Heart left ventricle (tissue), 16 donors: ENCODE measurements at regions not wholly inside any gene's neighbourhood (a gene's known extent, or its start where the extent isn't known, plus 50 kb on each side); places are given as distances from the start of the nearest gene placed in this dataset.

Experiments used
- ATAC-seq, 4 donors: fragments of 200-7000 bp; cut with Tn5 transposase; one replicate each; pipeline ENCODE4 v1.9.1; 2020 to 2022; ENCODE audit warnings: moderate library complexity in 4 of 4, mild to moderate bottlenecking in 3 of 4, moderate number of reproducible peaks in 1 of 4
- DNase-seq, 5 donors: peaks; one replicate each; pipeline ENCODE4 v3.0.0-alpha.2; 2020
- H3K27ac ChIP-seq, 12 donors: fragments of 200-600 bp; sonication (generic) in 4 of 12; one replicate each; pipeline versions ENCODE4 v1.5.0 to v1.8.0; 2016 to 2022; ENCODE audit warnings: mild to moderate bottlenecking in 2 of 12
- H3K27me3 ChIP-seq, 9 donors: fragments of 200-600 bp; sonication (generic) in 2 of 9; one replicate each; pipeline versions ENCODE4 v1.5.1 to v1.8.0; 2016 to 2022; ENCODE audit warnings: mild to moderate bottlenecking in 3 of 9
- H3K36me3 ChIP-seq, 9 donors: fragments of 200-600 bp; sonication (generic) in 2 of 9; one replicate each; pipeline versions ENCODE4 v1.5.0 to v1.8.0; 2018 to 2022; ENCODE audit warnings: mild to moderate bottlenecking in 2 of 9
- H3K4me1 ChIP-seq, 12 donors: fragments of 200-600 bp; sonication (generic) in 4 of 12; one replicate each; pipeline versions ENCODE4 v1.5.0 to v1.8.0; 2016 to 2022; ENCODE audit warnings: mild to moderate bottlenecking in 3 of 12
- H3K4me3 ChIP-seq, 12 donors: fragments of 200-600 bp; sonication (generic) in 4 of 12; one replicate each; pipeline versions ENCODE4 v1.5.0 to v1.8.0; 2017 to 2022; ENCODE audit warnings: mild to moderate bottlenecking in 9 of 12, moderate library complexity in 4 of 12
- H3K9me3 ChIP-seq, 12 donors: fragments of 200-600 bp; sonication (generic) in 4 of 12; one replicate each; pipeline versions ENCODE4 v1.5.0 to v1.8.0; 2016 to 2022; ENCODE audit warnings: mild to moderate bottlenecking in 1 of 12
- CTCF ChIP-seq, 12 donors: fragments of 200-600 bp; sonication (generic) in 4 of 12; IDR thresholded peaks; one replicate each; pipeline versions ENCODE4 v1.5.0 to v1.8.0; 2018 to 2022; ENCODE audit warnings: antibody characterized with exemption in 12 of 12, mild to moderate bottlenecking in 5 of 12
- POLR2A ChIP-seq, 2 donors: fragments of 450-650 bp; IDR thresholded peaks; one replicate each; pipeline ENCODE4 v1.6.1; 2017; ENCODE audit warnings: antibody characterized with exemption in 2 of 2, mild to moderate bottlenecking in 2 of 2, moderate library complexity in 2 of 2
- WGBS, 4 donors: extraction: QIAGEN DNeasy Blood & Tissue Kit in 2 of 4; methylation state at CpG; one replicate each; pipeline versions ENCODE4 v1.1.5 to v1.1.7; 2013 to 2018; 5-methylcytosine and 5-hydroxymethylcytosine counted together
- intact Hi-C, 10 donors: fragments of 100-400 bp; cut with DNase I; formaldehyde crosslinking; loops; one replicate each; pipeline versions ENCODE4 v1.11.1 to v1.14.2; 2022
- donor health status: ischemic (EF 13 %, LVEDD 7.1; RV severe dilation, severe dysfunction).
- donor health status: healthy with polysubstance abuse.
- donor health status: DM: no; HTN: yes; CAD: no.
- donor health status: DM: no; HTN: no; CAD: no.
- donor health status: ischemic (EF 25% LVEDD 6.9; RV normal size, moderate dysfunction).
- donor health status: ischemic (EF 25% LVEDD 5.7; RV mildly dilated, moderate dysfunction).
- donor health status: healthy.
- donor health status: DM: yes; HTN: yes; CAD: no.
- donor health status: ischemic (EF 35%, LVEDD 5.7; RV mildly dilated, moderate dysfunction).
- donor health status: nonischemic (EF 11% LVEDD 7.7; RV severe dilation, severe dysfunction).
- donor health status: DM: yes; HTN: yes; CAD: no.
- donor health status: PGD.
- donor health status: ischemic (EF 29% LVEDD 5.4; RV normal size, mild dysfunction).
- donor health status: nonischemic (EF 23%, LVEDD 6.1; RV moderate dilation, normal function).

- TF ChIP-seq CTCF (IDR thresholded peaks at IDR 0.05) (no peak), POLR2A (IDR thresholded peaks at IDR 0.05) (no peak)
- no peaks in the 10 kb centered on the region for H3K36me3 ChIP-seq
- H3K4me3 ChIP-seq: no peak overlapping the region
- H3K9me3 ChIP-seq: no peaks in the 10 kb centered on the region
- ATAC-seq (no peak), DNase-seq (no peak)
- no peaks in the 10 kb centered on the region for H3K4me1 ChIP-seq
- intact Hi-C loops: loop anchor here in 3 of 10 donors (5.0 to 10.0 kb wide), 2 partner anchors 348 to 350 kb away; no protein-coding TSS in a partner anchor
- H3K27ac ChIP-seq: no peak overlapping the region
- WGBS, 4 donors: 91 to 100% (median 93%) methylated on average over 1 of the region's 1 CpG
- peaks cover 0 to 4% (median 0%) of the 10 kb centered on the region in 9 donors for H3K27me3 ChIP-seq
These were observed 190.6 kb downstream of the TTC8 start for GRCh38 chr14:89015016-89015415.

GRCh38 chr14:89017417-89017816, 193.0 kb downstream of the TTC8 start:
- no peak for ATAC-seq
- H3K27me3 ChIP-seq: peaks cover 0 to 23% (median 0%) of the 10 kb centered on the region in 9 donors
- no peak for TF ChIP-seq POLR2A (IDR thresholded peaks at IDR 0.05)
- TF ChIP-seq CTCF (IDR thresholded peaks at IDR 0.05): no peak
- no peak overlapping the region for H3K27ac ChIP-seq
- H3K4me3 ChIP-seq: no peak overlapping the region
- 89 to 94% (median 91%) methylated on average over 4 of the region's 4 CpGs for WGBS, 4 donors
- no peak for DNase-seq
- H3K9me3 ChIP-seq: no peaks in the 10 kb centered on the region
- no peaks in the 10 kb centered on the region for H3K4me1 ChIP-seq
- intact Hi-C loops: loop anchor here in 3 of 10 donors (5.0 to 10.0 kb wide), 2 partner anchors 350 to 353 kb away; no protein-coding TSS in a partner anchor
- no peaks in the 10 kb centered on the region for H3K36me3 ChIP-seq

GRCh38 chr14:89022274-89022673, 197.8 kb downstream of the TTC8 start:
- 75 to 87% (median 86%) methylated on average over 4 of the region's 4 CpGs for WGBS, 4 donors
- Histone ChIP-seq H3K4me3 (no peak overlapping the region), H3K27ac (no peak overlapping the region), H3K27me3 (peaks cover 0 to 53% (median 19%) of the 10 kb centered on the region in 9 donors), H3K36me3 (no peaks in the 10 kb centered on the region), H3K4me1 (peaks cover 0 to 22% (median 5%) of the 10 kb centered on the region in 12 donors), H3K9me3 (no peaks in the 10 kb centered on the region)
- no peak for ATAC-seq
- DNase-seq: no peak
- intact Hi-C loops: no loop called here
- TF ChIP-seq POLR2A (IDR thresholded peaks at IDR 0.05): no peak
- TF ChIP-seq CTCF (IDR thresholded peaks at IDR 0.05): no peak

- WGBS, 4 donors: 86 to 89% (median 88%) methylated on average over 4 of the region's 4 CpGs
- Histone ChIP-seq H3K27me3 (peaks cover 0 to 67% (median 27%) of the 10 kb centered on the region in 9 donors), H3K27ac (no peak overlapping the region), H3K36me3 (no peaks in the 10 kb centered on the region), H3K4me1 (peaks cover 0 to 27% (median 9%) of the 10 kb centered on the region in 12 donors), H3K9me3 (peaks cover 0 to 2% (median 0%) of the 10 kb centered on the region in 12 donors), H3K4me3 (no peak overlapping the region)
- no peak for TF ChIP-seq POLR2A (IDR thresholded peaks at IDR 0.05)
- no peak for TF ChIP-seq CTCF (IDR thresholded peaks at IDR 0.05)
- intact Hi-C loops: loop anchor here in 4 of 10 donors (5.0 kb wide), 2 partner anchors 873 to 893 kb away; no protein-coding TSS in a partner anchor
- DNase-seq: no peak
- ATAC-seq: no peak
These were observed 200.2 kb downstream of the TTC8 start for GRCh38 chr14:89024691-89025090.
